Ramos (cell line): ENCODE measurements at regions not wholly inside any gene's neighbourhood (a gene's known extent, or its start where the extent isn't known, plus 50 kb on each side); places are given as distances from the start of the nearest gene placed in this dataset.

Experiments
- in situ Hi-C: fragments of 300-500 bp; cut with MboI; formaldehyde crosslinking; loops from one replicate; pipeline ENCODE4 v1.14.3; 2022; ENCODE audit warnings: low sequenced_read_pairs; ENCODE audit not compliant: unreplicated experiment

DNA sequence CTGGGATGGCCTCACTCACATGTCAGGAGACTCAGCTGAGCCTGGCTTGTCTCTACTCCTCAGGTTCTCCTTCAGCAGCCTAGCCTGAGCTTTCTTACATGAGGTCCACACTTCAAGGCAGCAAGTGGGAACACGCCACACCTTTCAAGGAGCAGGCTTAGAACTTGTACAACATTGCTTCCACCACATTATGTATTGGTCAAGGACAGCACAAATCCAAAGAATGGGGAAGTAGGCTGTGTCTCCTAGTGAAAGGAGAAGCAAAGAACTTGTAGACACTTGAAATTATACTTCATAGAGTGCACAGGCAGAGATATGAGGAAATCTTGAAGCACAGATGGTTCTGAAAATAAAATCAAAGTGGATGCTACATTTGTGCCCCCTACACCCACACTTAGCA lies 120.9 kb upstream of the NOCT start:
- in situ Hi-C loops = no loop called here

DNA sequence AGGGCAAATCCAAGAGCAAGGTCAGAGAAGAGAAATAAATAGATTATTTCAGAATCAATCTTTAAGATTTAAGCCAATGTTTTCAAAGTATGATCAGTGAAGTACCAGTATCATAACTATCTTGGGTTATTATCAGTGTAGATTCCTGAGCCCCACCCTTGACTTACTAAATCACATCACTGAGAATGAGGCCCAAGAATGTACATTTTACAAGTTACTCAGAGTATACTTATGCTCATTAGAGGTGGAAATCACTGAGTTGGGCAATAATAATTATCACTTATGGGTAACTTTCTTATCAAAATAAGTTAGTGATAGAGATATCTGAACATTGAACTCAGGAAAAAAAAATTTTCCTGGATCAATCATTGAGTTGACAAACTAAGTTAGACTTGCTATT lies 121.6 kb upstream of the NOCT start:
- in situ Hi-C loops = no loop called here

DNA sequence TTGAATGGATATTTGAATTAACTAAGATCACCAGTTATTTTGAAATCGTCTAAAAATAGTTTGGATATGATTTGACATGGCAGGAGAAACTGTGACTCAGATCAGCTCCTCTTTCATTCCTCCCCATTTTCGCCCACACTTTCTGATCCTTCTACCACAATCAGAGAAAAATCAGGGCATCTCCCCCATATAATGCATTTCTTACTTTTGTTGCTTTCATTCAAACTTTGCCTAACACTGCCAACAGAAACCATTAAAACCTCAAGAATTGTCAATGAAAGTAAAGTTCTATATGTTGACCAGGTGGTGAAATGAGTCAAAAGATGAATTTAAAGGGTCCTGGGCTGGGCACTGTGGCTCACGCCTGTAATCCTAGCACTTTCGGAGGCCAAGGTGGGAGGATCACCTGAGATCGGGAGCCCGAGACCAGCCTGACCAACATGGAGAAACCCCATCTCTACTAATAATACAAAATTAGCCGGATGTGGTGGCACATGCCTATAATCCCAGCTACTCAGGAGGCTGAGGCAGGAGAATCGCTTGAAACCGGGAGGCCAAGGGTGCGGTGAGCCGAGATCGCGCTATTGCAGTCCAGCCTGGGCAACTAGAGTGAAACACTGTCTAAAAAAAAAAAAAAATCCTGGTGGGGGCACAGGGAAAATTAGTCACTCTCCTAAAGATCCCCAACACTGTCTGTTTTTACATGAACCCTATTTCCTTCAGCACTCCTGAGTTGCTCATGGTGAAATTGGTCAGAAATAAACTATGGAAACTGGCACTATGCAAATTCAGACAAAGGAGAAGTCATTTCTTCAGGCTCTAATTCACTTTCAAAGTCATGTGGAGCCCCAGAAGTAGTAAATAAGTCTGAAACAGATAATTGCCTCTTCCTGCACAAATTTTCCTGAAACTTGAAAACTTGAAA lies 122.8 kb upstream of the NOCT start:
- in situ Hi-C loops = no loop called here

DNA sequence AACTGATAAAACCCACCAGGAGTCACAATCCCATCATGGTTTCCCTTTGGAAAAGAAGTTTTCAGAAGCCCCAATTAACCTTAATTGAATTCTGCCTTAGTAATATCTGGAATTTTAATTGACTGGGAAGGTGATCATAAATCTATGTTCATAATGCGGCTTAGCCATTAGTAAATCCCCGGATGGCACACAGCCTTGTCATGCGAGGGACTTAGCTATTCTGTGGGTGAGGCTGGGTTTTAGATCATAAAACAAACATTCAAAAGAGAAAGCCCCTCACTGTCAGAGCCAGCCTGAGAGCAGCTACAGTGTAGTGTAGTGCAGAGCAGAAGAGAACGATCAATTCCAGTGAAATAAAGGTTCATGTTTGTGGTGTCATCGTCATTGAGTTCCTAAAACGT lies 124.0 kb upstream of the NOCT start:
- in situ Hi-C loops = no loop called here

DNA sequence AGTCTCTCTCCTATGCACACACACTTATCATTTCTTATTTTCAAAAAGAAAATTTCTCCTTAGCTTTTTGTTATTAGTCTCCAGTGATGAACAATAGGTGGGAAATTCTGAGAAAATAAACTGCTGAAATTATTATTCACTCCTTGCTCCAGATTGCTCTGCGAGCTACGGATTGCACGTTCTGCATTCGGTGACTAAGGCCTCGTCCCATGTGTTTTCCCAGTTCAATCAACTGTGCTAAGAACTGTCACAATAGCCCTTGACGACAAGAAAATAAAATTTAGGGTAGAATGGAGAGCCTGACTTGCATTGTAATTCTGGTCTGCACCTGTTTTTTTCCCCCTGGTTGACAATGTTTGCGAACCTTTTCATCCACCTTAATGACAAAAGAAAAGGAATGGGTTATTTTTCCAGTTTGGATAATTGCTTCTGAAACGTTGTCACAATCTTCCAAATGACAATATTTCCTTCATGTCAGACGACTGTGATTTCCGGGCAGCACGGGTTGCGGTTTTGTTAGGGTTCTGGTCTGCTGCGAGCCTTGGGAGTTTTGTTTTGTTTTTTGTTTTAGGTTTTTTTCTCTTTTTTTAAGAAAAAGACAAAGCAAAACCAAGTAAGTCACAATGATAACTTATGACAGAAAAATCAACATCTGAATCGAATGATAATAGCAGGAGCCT lies 124.5 kb upstream of the NOCT start:
- in situ Hi-C loops = no loop called here

DNA sequence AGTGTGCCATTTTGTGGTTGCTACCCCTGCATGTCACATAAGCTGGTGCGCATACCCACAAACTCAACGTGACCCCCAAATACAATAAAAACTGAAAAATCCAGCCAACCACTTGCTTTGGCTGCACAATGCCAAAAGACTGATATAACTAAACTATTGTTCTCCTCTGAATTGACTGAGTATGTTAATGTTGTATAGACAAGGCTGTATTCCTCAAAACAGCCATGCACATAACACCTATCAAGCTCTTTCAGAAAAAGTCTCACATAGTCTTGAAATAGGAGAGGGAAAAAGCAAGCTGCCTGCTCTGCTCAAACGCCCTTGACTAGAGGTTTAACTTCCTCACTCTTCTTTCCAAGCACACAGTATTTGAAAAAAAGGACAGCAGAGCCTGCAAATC lies 126.4 kb upstream of the NOCT start:
- in situ Hi-C loops = no loop called here

DNA sequence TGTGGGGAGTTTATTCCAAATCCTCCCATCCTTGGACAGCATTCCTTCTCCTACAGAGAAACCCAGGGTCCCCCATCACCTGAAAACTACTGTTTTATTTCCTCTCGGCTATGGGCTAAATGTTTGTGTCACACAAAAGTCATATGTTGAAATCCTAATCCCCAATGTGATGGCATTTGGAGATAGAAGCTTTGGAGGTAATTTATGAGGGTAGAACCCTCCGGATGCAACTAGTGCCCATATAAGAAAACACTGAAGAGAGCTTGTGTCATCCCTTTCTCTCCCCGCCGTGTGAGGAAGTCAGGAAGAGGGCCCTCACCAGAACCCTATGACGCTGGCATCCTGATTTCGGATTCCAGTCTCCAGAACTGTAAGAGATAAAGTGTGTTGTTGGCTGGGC lies 127.8 kb upstream of the NOCT start:
- in situ Hi-C loops = no loop called here

DNA sequence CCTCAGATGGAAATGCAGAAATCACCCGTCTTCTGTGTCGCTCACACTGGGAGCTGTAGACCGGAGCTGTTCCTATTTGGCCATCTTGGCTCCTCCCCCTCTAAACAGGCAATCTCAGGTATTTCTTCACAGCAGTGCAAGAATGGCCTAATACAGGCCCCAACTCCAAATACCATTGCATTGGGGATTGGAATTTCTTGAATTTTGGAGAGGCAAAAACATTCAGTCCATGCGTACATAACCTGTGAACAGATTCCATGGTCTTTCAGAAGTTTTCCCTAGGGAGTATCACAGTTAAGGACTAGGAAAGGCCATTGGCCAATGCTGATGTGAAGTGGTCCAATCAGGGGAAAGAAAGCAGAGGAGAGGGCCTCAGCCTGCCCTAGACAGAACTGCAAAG lies 128.2 kb upstream of the NOCT start:
- in situ Hi-C loops = no loop called here

DNA sequence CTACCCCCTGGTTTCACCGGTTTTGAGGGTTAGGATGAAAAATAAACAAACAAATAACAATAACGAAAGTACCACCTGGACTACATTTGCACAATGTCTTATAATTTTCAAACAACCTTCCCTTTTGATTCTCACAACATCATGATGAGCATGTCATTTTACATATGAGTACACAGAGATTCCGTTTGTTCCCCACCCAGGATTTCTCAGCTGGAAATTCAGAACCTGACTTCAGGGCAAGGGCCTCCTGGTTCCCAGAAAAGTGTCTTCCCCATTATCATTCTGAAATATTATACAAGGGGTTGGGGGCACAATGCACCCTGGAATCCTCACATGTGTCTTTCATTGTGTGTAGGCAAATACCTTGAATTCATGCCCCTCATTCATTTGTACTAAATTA lies 135.8 kb upstream of the NOCT start:
- in situ Hi-C loops = no loop called here

DNA sequence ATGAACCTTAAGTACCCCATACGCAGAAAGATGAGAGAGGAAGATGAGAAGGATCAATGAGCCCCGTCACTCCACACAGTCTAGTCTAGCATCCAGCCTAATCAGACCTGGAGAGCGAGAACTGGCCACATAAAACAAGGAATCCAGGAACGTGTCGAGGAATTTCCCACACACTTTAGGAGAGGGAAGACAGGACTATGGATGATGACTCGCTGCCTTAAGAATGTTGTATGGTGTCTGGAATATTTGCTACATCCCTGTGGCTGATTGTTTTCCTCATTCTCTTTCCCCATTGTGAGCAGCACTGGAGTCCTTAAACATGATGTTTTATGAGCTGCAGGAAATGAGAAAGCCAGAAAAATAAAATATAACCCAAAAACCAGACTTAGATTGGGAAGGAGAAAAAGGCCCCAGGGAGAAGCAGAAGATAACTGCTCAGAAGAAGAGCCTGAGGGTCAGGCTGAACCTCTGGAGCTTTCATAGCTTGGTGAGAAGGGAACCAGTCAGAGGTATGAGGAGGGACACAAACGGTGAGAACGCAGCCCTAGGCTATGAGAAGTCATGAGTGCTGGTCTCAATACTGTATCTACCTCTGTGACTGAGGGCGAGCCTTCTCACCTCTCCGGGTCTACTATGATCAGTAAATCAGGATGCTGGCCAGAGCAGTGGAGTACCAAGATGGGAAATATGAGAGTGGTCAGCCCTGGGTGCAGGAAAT lies 139.5 kb upstream of the NOCT start:
- in situ Hi-C loops = no loop called here

DNA sequence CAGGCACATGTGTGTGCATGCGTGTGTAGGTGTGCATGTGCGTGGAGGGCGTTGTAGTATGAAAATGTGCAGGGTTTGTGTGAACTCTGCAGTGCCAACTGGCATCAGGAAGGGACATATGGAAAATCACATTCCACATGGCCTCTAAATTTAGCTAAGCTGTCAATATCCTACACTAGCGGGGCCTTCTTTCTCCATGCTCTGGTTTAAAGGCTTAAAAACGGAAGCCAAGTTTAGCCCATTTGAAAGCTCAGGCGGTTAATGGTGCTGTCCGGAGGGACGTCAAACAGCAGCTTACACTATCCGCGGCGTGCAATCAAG lies 144.1 kb upstream of the NOCT start:
- in situ Hi-C loops = no loop called here

DNA sequence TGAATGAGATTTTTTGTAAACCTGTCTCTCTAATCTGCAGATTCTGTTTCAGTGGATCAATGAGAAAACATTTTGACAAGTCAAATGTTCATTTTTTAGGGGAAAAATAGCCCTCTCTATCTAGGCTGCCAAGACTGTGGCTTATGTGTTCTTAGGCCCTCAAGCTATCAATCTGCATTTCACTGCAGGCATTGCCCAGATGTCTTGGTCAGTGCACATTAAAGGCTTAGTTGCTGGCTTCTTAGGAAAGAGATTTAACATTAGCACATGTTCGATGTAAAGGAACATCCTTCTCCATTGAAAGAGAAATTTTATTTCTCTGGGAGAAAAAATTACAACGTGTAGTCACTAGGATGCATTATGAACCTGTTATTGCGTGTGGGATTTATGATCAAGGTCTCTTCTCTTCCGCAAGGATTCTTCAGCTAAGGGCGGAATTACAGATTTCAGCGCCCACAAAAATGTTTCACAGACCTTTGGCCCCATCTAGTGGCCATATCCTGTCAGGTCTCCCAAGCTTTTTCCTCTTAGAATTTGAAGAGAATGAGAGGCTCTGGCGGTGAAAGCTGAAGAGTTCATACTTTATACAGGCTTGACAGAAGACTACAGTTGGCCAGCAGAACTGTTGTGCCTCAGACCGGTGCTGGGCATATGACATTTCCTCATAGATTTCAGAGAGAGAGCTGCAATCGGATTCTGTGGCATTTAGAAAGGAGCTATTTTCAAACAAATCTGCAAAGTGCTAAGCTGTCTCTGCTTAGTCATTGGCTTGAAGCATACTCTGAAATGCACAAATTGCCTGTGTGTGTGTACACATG lies 144.6 kb upstream of the NOCT start:
- in situ Hi-C loops = no loop called here

DNA sequence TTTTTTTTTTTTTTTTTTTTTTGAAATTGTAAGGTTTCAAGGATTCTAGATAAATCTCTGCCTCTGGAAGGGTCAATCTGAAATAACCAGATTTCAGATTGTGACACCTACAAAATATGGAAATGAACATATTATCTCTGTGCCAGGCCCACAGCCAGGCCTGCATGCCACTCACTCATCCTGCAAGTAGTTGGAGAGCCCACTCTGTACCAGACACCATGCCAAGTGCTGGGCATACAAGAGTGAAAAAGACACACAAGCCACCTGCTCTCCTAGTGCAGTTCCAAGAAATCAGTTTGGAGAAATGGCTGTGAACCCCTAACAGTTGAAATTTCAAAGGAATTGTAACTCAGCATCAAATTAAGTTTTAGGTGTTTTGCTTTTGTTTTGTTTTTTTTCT lies 145.9 kb upstream of the NOCT start:
- in situ Hi-C loops = no loop called here

DNA sequence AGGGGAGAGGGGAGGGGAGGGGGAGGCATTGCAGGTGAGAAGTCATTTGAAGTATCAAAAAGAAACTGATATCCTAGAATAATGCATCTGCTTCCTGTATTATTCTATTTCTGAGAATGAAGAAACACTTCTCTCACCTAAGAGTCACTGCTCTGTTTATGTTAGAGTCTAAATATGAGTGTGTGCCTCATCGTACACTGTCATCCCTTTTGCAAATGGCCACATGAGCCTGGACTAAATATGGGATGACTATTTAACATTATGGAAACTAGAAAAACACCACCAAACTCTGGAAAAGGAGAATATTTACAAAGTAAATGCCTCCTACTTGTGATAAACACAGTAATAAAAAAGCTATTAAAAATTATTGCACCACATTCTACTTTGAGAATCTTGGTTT lies 146.4 kb upstream of the NOCT start:
- in situ Hi-C loops = no loop called here

DNA sequence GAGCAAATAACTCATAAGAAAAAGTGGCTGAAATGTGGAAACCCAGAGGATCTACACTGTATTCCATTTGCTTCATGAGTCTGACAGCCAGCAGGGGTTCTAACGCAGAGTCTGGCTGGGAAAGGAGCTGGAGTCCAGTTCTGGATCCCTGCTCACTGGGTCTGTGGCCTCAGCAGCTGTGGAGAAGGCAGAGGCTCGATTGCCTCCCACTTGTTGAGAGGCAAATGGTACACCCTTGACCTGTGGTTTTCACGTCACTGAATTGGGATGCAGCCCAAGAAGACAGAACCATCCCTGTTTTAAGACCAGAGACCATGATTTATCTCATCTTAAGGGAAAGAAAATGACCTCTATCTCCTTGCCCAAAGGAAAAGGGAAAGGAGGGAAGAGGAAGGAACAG lies 147.0 kb upstream of the NOCT start:
- in situ Hi-C loops = no loop called here

DNA sequence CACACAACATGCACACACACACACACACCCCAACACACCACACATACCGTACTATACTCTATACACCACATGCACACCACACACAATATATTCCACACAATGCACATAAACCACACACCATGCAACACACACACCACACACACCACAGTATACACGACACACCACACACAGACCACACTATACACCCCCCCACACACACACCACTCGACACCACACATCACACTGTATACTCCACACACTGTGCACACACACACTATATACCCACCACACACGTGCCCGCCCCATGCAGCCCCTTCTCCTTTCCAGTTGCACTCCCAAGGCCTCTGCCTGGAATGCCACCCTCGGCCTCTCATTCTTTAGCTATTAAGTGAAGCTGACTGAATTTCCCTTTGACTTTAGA lies 148.2 kb upstream of the NOCT start:
- in situ Hi-C loops = no loop called here

DNA sequence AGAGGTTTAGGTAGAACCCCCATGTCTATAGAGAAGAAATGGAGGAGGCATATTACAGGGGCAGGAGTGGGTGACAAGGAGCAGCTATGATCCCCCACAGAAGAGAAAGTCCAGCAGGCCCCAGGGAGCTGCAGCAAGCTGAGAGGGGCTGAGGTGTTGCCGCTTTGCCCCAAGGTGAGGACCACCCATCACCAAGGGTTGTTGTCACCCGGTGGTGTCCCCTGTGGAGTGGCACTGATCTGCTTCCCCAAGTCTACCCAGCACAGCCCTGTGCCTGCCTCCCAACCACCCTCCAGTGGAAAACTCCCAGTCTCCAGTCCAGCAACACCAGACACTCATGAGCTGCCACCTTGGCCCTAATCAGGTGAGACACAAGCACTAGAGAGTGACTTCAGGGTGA lies 149.3 kb upstream of the NOCT start:
- in situ Hi-C loops = no loop called here

DNA sequence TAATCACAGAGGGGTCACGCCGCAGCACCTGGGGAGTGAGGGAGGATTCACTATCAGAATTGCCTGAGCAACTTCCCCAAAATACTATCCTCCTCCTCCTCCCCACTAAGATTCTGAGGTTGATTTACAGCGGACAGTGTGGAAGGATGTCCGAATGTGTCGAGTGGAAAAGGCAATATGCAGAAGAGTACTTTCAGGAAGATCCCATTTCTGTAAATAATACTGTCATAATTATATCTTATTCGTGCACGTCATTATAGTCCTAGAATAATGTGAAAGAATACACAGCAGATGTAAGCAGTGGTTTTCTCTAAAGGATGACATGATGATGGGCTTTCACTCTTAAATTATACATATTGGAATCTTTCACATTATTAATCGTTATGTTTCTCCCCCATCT lies 149.8 kb upstream of the NOCT start:
- in situ Hi-C loops = no loop called here

DNA sequence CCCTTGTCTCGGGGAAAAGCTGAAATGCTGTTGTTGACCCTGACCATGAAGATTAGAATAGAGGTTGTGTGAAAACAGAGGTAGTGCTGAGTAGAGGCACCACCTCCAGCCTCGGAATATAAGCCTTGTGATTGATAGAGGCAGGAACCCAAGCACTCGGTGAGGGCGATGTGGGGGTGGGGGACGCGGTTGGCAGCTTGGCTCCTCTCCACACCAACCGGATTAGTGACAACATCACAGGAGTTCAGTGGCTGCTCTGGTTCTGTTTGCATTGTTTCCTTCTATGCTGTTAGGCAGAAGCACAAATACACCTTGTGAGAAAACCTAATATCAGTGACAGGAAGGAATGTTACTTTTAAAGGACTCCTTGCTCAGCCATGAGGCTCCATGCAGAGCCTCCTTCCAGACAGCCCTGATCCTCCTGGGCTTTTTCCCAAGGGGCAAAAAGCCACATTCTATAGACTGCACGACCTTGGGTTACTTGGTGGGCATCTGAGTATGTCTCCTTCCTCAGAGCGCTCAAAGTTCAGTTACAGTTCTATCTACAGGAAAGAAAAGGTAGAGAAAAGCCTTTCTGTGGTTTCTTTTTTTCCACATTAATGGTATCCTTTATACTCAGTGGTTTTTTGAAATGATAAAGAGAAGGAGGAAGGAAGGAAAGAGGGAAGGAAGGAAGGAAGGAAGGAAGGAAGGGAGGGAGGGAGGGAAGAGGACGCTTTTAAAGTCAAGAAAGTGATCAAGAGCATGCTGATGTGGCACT lies 150.4 kb upstream of the NOCT start:
- in situ Hi-C loops = no loop called here

DNA sequence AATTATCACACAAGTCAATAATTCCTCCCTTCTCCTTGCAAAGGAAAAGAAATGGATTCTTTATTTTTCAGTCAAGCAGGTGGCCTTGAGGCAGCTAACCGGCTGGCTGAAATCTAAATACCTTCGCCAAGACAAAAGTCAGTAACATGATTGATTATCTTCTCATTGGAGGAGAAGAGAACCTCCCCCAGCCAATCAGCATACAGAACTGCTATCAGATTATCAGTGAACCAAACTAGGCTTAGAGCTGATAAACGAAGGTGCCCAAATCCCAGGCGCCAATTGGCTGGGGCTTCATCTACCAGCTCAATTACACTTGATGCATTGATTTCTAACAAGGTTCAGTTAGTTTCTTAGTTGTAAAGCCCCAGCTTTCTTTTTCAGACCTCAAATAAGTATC lies 152.4 kb upstream of the NOCT start:
- in situ Hi-C loops = no loop called here
